Sigmoid colon (tissue), 6 donors: ENCODE measurements at regions not wholly inside any gene's neighbourhood (a gene's known extent, or its start where the extent isn't known, plus 50 kb on each side); places are given as distances from the start of the nearest gene placed in this dataset.

Source experiments
- DNase-seq: peaks from one replicate; pipeline ENCODE4 v3.0.0-alpha.2; 2019
- H3K27ac ChIP-seq, 4 donors: fragments of 200-600 bp; sonication (generic); one replicate each; pipeline ENCODE4 v1.5.1; 2016 to 2019; ENCODE audit warnings: mild to moderate bottlenecking in 1 of 4
- H3K27me3 ChIP-seq, 3 donors: fragments of 200-600 bp; sonication (generic); one replicate each; pipeline ENCODE4 v1.5.1; 2019; ENCODE audit warnings: mild to moderate bottlenecking in 1 of 3
- H3K36me3 ChIP-seq, 4 donors: fragments of 200-600 bp; sonication (generic); one replicate each; pipeline ENCODE4 v1.5.1; 2016 to 2019
- H3K4me1 ChIP-seq, 4 donors: fragments of 200-600 bp; sonication (generic); one replicate each; pipeline ENCODE4 v1.5.1; 2017 to 2019
- H3K4me3 ChIP-seq, 4 donors: fragments of 200-600 bp; sonication (generic); one replicate each; pipeline ENCODE4 v1.5.1; 2017 to 2019; ENCODE audit warnings: mild to moderate bottlenecking in 2 of 4, moderate library complexity in 1 of 4
- H3K9me3 ChIP-seq, 4 donors: fragments of 200-600 bp in 3 of 4; sonication (generic) in 3 of 4; one replicate each; pipeline versions ENCODE4 v1.5.1 to v1.6.1; 2013 to 2019
- EP300 ChIP-seq, 4 donors: sonication (generic); formaldehyde crosslinking; IDR thresholded peaks; one replicate each; pipeline ENCODE4 v1.6.1; 2017; ENCODE audit warnings: antibody characterized with exemption in 4 of 4
- POLR2A ChIP-seq, 2 donors: fragments of 450-650 bp; IDR thresholded peaks; one replicate each; pipeline ENCODE4 v1.6.1; 2016; ENCODE audit warnings: antibody characterized with exemption in 2 of 2, mild to moderate bottlenecking in 2 of 2, moderate library complexity in 2 of 2
- POLR2AphosphoS5 ChIP-seq, 4 donors: sonication (generic); formaldehyde crosslinking; IDR thresholded peaks; one replicate each; pipeline ENCODE4 v1.6.1; 2017; ENCODE audit warnings: antibody characterized with exemption in 4 of 4
- WGBS, 2 donors: extraction: QIAGEN DNeasy Blood & Tissue Kit; methylation state at CpG; one replicate each; pipeline ENCODE4 v1.1.7; 2013; 5-methylcytosine and 5-hydroxymethylcytosine counted together
- intact Hi-C: fragments of 100-400 bp; cut with DNase I; formaldehyde crosslinking; loops from one replicate; pipeline ENCODE4 v1.15.1; 2023
- TF ChIP-seq, protein P1 (sequence below), 4 experiments: fragments of 450-650 bp in 3 of 4; fragments of 200-600 bp in 1 of 4; IDR thresholded peaks; one replicate each; pipeline ENCODE4 v1.5.1; 2016 to 2019; ENCODE audit warnings: antibody characterized with exemption in 4 of 4, mild to moderate bottlenecking in 3 of 4, moderate library complexity in 2 of 4
- donor health status: healthy with polysubstance abuse.
- donor health status: healthy.

DNA sequence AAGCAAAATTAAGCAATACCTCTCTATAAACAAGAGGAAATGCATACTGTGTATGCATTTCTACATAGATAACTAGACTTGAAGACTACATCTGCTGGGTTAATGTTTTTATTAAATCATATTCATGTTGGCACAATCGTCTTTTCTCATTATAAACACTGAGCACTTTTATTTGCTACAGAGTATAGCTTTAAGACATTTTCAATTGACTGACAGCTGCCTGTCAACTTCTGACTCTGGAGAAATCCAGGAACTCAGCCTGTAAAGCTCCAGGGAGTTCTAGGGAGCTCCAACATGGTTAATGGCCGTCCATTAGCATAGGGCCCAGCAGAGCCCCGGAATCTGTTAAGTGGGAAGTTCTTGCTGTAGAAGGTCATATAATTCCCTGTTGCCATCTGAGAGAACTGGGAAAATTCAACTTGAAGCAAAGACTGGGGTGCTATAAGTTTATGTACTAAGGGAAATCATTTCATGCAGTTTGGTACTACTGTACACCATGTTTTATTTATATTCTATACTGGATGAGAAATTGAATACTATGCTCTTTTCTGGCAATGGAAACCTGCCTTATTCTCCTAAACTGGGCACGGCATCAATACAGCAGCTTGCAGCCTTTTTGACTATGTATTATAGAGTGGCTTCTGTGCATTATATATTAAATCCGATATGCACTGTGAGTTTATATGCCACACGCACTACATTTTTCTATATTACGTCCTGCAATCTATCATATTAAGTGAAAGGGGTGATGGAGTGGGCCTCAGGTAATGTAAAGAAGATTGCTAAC, 243.5 kb upstream of the ZNF521 start:
- TF ChIP-seq POLR2AphosphoS5 (IDR thresholded peaks at IDR 0.05): no peak
- TF ChIP-seq EP300 (IDR thresholded peaks at IDR 0.05): no peak
- no peak for TF ChIP-seq POLR2A (IDR thresholded peaks at IDR 0.05)
- TF ChIP-seq, protein P1, sequence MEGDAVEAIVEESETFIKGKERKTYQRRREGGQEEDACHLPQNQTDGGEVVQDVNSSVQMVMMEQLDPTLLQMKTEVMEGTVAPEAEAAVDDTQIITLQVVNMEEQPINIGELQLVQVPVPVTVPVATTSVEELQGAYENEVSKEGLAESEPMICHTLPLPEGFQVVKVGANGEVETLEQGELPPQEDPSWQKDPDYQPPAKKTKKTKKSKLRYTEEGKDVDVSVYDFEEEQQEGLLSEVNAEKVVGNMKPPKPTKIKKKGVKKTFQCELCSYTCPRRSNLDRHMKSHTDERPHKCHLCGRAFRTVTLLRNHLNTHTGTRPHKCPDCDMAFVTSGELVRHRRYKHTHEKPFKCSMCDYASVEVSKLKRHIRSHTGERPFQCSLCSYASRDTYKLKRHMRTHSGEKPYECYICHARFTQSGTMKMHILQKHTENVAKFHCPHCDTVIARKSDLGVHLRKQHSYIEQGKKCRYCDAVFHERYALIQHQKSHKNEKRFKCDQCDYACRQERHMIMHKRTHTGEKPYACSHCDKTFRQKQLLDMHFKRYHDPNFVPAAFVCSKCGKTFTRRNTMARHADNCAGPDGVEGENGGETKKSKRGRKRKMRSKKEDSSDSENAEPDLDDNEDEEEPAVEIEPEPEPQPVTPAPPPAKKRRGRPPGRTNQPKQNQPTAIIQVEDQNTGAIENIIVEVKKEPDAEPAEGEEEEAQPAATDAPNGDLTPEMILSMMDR (IDR thresholded peaks at IDR 0.05): no peak
- H3K27me3 ChIP-seq: no peaks in the 10 kb centered on the region
- no peaks in the 10 kb centered on the region for H3K4me1 ChIP-seq
- H3K27ac ChIP-seq: no peak overlapping the region
- 83 to 85% methylated on average over 7 of the region's 7 CpGs for WGBS, 2 donors
- no peak for DNase-seq
- H3K36me3 ChIP-seq: no peaks in the 10 kb centered on the region
- H3K9me3 ChIP-seq: no peaks in the 10 kb centered on the region
- intact Hi-C loops: no loop called here
- H3K4me3 ChIP-seq: no peak overlapping the region

DNA sequence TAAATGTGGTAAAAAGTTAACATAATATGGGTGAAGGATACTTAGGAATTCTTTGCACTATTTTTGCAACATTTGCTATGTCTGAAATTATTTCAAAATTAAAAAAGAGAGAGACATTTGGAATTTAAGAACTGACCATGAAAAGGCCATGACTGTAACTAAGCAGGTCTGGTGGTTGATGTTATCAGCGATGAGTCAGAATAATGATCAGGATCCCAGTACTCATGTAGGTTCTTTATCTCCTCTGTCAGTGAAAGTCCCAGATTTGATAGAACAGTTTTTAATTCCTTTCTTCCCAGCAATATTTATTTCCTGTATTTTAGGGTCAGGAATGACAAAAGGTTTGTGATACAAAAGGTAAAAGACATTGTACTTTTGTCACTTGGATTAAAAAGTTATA, 242.4 kb upstream of the ZNF521 start:
- intact Hi-C loops: no loop called here
- 97 to 99% methylated on average over 1 of the region's 1 CpG for WGBS, 2 donors
- H3K36me3 ChIP-seq: no peaks in the 10 kb centered on the region

DNA sequence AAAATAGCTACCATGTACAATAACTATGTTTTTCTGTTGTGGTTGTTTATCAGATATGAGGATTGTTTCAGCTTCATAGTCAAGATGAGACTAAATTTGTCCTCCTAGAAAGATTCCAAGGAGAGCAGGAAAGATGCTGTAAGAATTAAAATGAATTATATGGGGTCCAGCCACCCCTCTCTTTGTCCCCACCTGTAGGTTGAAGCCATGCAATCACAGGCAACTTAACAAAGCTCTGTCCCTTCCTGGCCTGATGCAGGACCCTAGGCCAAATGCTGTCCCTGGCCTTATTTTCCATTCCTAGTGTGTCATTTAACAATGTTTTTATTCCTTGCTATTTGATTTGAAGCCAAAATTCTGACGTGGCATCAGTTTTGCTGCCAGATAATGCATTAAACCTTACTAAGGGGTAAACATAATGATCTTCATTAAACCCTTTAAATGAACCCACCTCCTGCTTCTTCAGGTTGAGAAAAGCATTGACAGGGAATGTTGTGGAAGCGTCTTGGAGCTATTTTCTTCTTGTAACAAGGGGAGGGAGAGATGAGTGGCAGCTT, 240.9 kb upstream of the ZNF521 start:
- no peaks in the 10 kb centered on the region for H3K36me3 ChIP-seq
- 39 to 71% methylated on average over 2 of the region's 2 CpGs for WGBS, 2 donors

More for the DNA sequence above, 242.4 kb upstream of the ZNF521 start:
- Histone ChIP-seq H3K4me1 (no peaks in the 10 kb centered on the region), H3K9me3 (no peaks in the 10 kb centered on the region), H3K27me3 (no peaks in the 10 kb centered on the region), H3K27ac (no peak overlapping the region), H3K4me3 (no peak overlapping the region)
- TF ChIP-seq POLR2AphosphoS5 (IDR thresholded peaks at IDR 0.05) (no peak), EP300 (IDR thresholded peaks at IDR 0.05) (no peak), POLR2A (IDR thresholded peaks at IDR 0.05) (no peak)
- TF ChIP-seq, protein P1 (IDR thresholded peaks at IDR 0.05): no peak
- no peak for DNase-seq

DNA sequence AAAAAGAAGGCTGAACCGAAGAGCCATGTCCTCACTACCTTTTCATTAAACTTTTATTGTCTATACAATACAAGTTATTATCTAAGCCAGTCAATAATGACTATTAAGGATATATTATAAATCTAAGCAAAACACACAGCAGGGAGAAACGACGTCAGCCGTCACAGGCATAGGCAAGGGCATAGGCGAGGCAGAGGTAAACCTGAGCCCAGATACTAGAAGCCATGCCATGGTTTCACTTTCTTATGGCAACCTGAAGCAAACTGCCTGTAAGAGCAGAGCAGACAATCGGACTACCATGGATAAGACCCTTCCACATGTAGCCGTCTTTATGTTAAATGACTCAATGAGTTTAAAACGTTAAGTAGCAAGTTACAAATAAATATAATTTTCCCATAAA, 238.5 kb upstream of the ZNF521 start:
- DNase-seq: no peak
- Histone ChIP-seq H3K4me3 (no peak overlapping the region), H3K27me3 (no peaks in the 10 kb centered on the region), H3K9me3 (peaks cover 0 to 6% (median 0%) of the 10 kb centered on the region in 4 donors), H3K27ac (no peak overlapping the region), H3K36me3 (no peaks in the 10 kb centered on the region), H3K4me1 (no peaks in the 10 kb centered on the region)
- 87 to 89% methylated on average over 8 of the region's 8 CpGs for WGBS, 2 donors
- intact Hi-C loops: no loop called here
- TF ChIP-seq, protein P1 (IDR thresholded peaks at IDR 0.05): no peak
- no peak for TF ChIP-seq POLR2A (IDR thresholded peaks at IDR 0.05)
- TF ChIP-seq POLR2AphosphoS5 (IDR thresholded peaks at IDR 0.05): no peak
- no peak for TF ChIP-seq EP300 (IDR thresholded peaks at IDR 0.05)

More for the DNA sequence above, 240.9 kb upstream of the ZNF521 start:
- Histone ChIP-seq H3K27me3 (no peaks in the 10 kb centered on the region), H3K9me3 (peaks cover 0 to under 1% (median 0%) of the 10 kb centered on the region in 4 donors), H3K4me1 (no peaks in the 10 kb centered on the region), H3K4me3 (no peak overlapping the region), H3K27ac (no peak overlapping the region)
- DNase-seq: no peak
- TF ChIP-seq, protein P1 (IDR thresholded peaks at IDR 0.05): no peak
- TF ChIP-seq EP300 (IDR thresholded peaks at IDR 0.05): no peak
- TF ChIP-seq POLR2A (IDR thresholded peaks at IDR 0.05): no peak
- no peak for TF ChIP-seq POLR2AphosphoS5 (IDR thresholded peaks at IDR 0.05)
- intact Hi-C loops: no loop called here
